ENCODE measurements at regions not wholly inside any gene's neighbourhood (a gene's known extent, or its start where the extent isn't known, plus 50 kb on each side); places are given as distances from the start of the nearest gene placed in this dataset.
A peak's percentile ranks its signal among the peaks of the same experiment; 100 is the strongest.

- TF ChIP-seq CTCF (IDR thresholded peaks at IDR 0.05), result no peak
- ATAC-seq (ENCODE audit: low FRiP score) (no peak), DNase-seq (ENCODE audit: low spot score) (no peak)
These were observed 217.0 kb upstream of the CCN2 start for GRCh38 chr6:132167929-132168892.

GRCh38 chr6:132166526-132167051 lies 215.4 kb upstream of the CCN2 start:
- no peak for ATAC-seq (ENCODE audit: low FRiP score)
- DNase-seq (ENCODE audit: low spot score), result no peak
- TF ChIP-seq CTCF (IDR thresholded peaks at IDR 0.05), result no peak

GRCh38 chr6:132165677-132166076 lies 214.5 kb upstream of the CCN2 start:
- TF ChIP-seq CTCF (IDR thresholded peaks at IDR 0.05), result no peak
- DNase-seq (ENCODE audit: low spot score) (no peak), ATAC-seq (ENCODE audit: low FRiP score) (no peak)

- TF ChIP-seq CTCF (IDR thresholded peaks at IDR 0.05), result no peak
- ATAC-seq (ENCODE audit: low FRiP score), result peak; percentile 41
- no peak for DNase-seq (ENCODE audit: low spot score)
These were observed 210.1 kb upstream of the CCN2 start for GRCh38 chr6:132161283-132161682.

GRCh38 chr6:132153221-132153898 lies 202.2 kb upstream of the CCN2 start:
- no peak for TF ChIP-seq CTCF (IDR thresholded peaks at IDR 0.05)
- DNase-seq (ENCODE audit: low spot score) (no peak), ATAC-seq (ENCODE audit: low FRiP score) (no peak)

GRCh38 chr6:132147530-132148011 lies 196.4 kb upstream of the CCN2 start:
- ATAC-seq (ENCODE audit: low FRiP score), result no peak
- no peak for DNase-seq (ENCODE audit: low spot score)
- no peak for TF ChIP-seq CTCF (IDR thresholded peaks at IDR 0.05)
